Loucy (cell line): ENCODE measurements at regions not wholly inside any gene's neighbourhood (a gene's known extent, or its start where the extent isn't known, plus 50 kb on each side); places are given as distances from the start of the nearest gene placed in this dataset.

Experiments
- H2AFZ ChIP-seq: fragments of 200-600 bp; sonication (generic); 2 replicates; pipeline ENCODE4 v1.6.0; 2016; ENCODE audit warnings: antibody characterized with exemption, mild to moderate bottlenecking, low read length, moderate library complexity
- H3F3A ChIP-seq: fragments of 200-600 bp; 2 replicates; pipeline ENCODE4 v1.6.0; 2016; ENCODE audit warnings: antibody characterized with exemption, low read depth, mild to moderate bottlenecking
- H3K27me3 ChIP-seq: fragments of 200-600 bp; sonication (generic); 2 replicates; pipeline ENCODE4 v1.6.1; 2014; ENCODE audit warnings: low read length, mild to moderate bottlenecking; ENCODE audit not compliant: insufficient read depth, poor library complexity, severe bottlenecking
- H3K36me3 ChIP-seq: fragments of 200-600 bp; sonication (generic); 2 replicates; pipeline ENCODE4 v1.6.1; 2016; ENCODE audit warnings: low read length; ENCODE audit not compliant: insufficient read depth
- H3K4me1 ChIP-seq: fragments of 200-600 bp; sonication (generic); 2 replicates; pipeline ENCODE4 v1.5.1; 2014; ENCODE audit warnings: low read length, mild to moderate bottlenecking; ENCODE audit not compliant: insufficient read depth, poor library complexity, severe bottlenecking
- H3K4me2 ChIP-seq: fragments of 200-600 bp; sonication (generic); 2 replicates; pipeline ENCODE4 v1.6.0; 2014; ENCODE audit warnings: antibody characterized with exemption, low read length, low read depth, mild to moderate bottlenecking; ENCODE audit not compliant: poor library complexity, severe bottlenecking
- H3K4me3 ChIP-seq: fragments of 200-600 bp; sonication (generic); 2 replicates; pipeline ENCODE4 v1.5.1; 2014; ENCODE audit warnings: low read length, mild to moderate bottlenecking, mixed read lengths; ENCODE audit not compliant: poor library complexity, severe bottlenecking
- H3K79me2 ChIP-seq: fragments of 200-600 bp; sonication (generic); 2 replicates; pipeline ENCODE4 v1.6.1; 2014; ENCODE audit warnings: low read length; ENCODE audit not compliant: insufficient read depth
- H3K9ac ChIP-seq: fragments of 200-600 bp; sonication (generic); 2 replicates; pipeline ENCODE4 v1.6.0; 2014; ENCODE audit warnings: mild to moderate bottlenecking, low read depth, low read length, moderate library complexity; ENCODE audit not compliant: poor library complexity, severe bottlenecking
- H3K9me2 ChIP-seq: fragments of 200-600 bp; sonication (generic); replicated peaks from 2 replicates; pipeline ENCODE4 v1.6.1; 2016; ENCODE audit warnings: low read depth, low read length, mixed read lengths
- H3K9me3 ChIP-seq: fragments of 200-600 bp; sonication (generic); 2 replicates; pipeline ENCODE4 v1.6.1; 2014; ENCODE audit warnings: mild to moderate bottlenecking, antibody characterized with exemption, low read length, low read depth; ENCODE audit not compliant: insufficient read depth
- H4K20me1 ChIP-seq: fragments of 200-600 bp; sonication (generic); 2 replicates; pipeline ENCODE4 v1.6.0; 2014; ENCODE audit warnings: antibody characterized with exemption, low read length, mild to moderate bottlenecking; ENCODE audit not compliant: insufficient read depth, poor library complexity, severe bottlenecking
- CTCF ChIP-seq: fragments of 200-600 bp; sonication (generic); conservative IDR thresholded peaks from 2 replicates; pipeline ENCODE4 v1.5.1; 2014; ENCODE audit warnings: mild to moderate bottlenecking, antibody characterized with exemption, low read length
- EZH2phosphoT487 ChIP-seq: fragments of 200-600 bp; IDR thresholded peaks from 2 replicates; pipeline ENCODE4 v1.6.1; 2018; ENCODE audit warnings: antibody characterized with exemption, mild to moderate bottlenecking, moderate library complexity, borderline replicate concordance

GRCh38 chr3:164278550-164278949 is 799.7 kb downstream of the SI start:
- no peak overlapping the region for H2AFZ ChIP-seq
- no peaks in the 10 kb centered on the region for H3K9me2 ChIP-seq
- H3K9ac ChIP-seq: no peak overlapping the region
- no peak overlapping the region for H3K4me2 ChIP-seq
- no peaks in the 10 kb centered on the region for H3F3A ChIP-seq
- H3K79me2 ChIP-seq: no peaks in the 10 kb centered on the region
- no peaks in the 10 kb centered on the region for H3K36me3 ChIP-seq
- TF ChIP-seq EZH2phosphoT487 (no peak), CTCF (no peak)
- H3K4me3 ChIP-seq: no peak overlapping the region
- H4K20me1 ChIP-seq: no peaks in the 10 kb centered on the region
- no peaks in the 10 kb centered on the region for H3K27me3 ChIP-seq
- H3K4me1 ChIP-seq: no peaks in the 10 kb centered on the region
- H3K9me3 ChIP-seq: no peaks in the 10 kb centered on the region

- no peaks in the 10 kb centered on the region for H3K79me2 ChIP-seq
- no peaks in the 10 kb centered on the region for H3F3A ChIP-seq
- H3K27me3 ChIP-seq: no peaks in the 10 kb centered on the region
- no peak overlapping the region for H3K9ac ChIP-seq
- H3K36me3 ChIP-seq: no peaks in the 10 kb centered on the region
- H4K20me1 ChIP-seq: no peaks in the 10 kb centered on the region
- no peaks in the 10 kb centered on the region for H3K9me3 ChIP-seq
- no peak overlapping the region for H2AFZ ChIP-seq
- H3K9me2 ChIP-seq: no peaks in the 10 kb centered on the region
- H3K4me2 ChIP-seq: no peak overlapping the region
- H3K4me3 ChIP-seq: no peak overlapping the region
- H3K4me1 ChIP-seq: no peaks in the 10 kb centered on the region
- no peak for TF ChIP-seq EZH2phosphoT487
- no peak for TF ChIP-seq CTCF
Observed at GRCh38 chr3:164267053-164267452, 811.2 kb downstream of the SI start.

DNA sequence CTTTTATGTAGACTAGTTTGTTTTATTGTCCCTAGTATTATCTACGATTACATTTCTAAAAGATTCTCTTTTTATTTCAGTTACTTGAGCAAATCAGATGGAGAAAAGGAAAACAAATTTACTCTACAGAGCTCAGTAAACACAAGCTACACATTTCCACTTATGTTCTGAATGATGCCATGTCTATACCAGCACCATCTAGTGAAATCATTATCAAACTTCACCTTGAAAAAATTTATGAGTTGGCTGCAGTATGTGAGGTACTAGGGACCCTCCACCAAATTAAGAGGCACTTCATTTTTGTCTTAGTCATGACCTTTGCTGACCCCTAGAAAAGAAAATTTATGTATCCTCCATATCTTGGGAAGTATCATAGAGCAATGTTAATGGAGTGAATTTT is 827.4 kb downstream of the SI start:
- Histone ChIP-seq H3K79me2 (no peaks in the 10 kb centered on the region), H3K4me2 (no peak overlapping the region), H3K9me3 (no peaks in the 10 kb centered on the region), H4K20me1 (no peaks in the 10 kb centered on the region), H3K27me3 (no peaks in the 10 kb centered on the region), H3K9ac (no peak overlapping the region), H3K36me3 (no peaks in the 10 kb centered on the region), H2AFZ (no peak overlapping the region), H3K4me1 (no peaks in the 10 kb centered on the region), H3F3A (no peaks in the 10 kb centered on the region), H3K4me3 (no peak overlapping the region), H3K9me2 (no peaks in the 10 kb centered on the region)
- TF ChIP-seq CTCF: no peak
- TF ChIP-seq EZH2phosphoT487: no peak
